ENCODE measurements at regions not wholly inside any gene's neighbourhood (a gene's known extent, or its start where the extent isn't known, plus 50 kb on each side); places are given as distances from the start of the nearest gene placed in this dataset.

DNA sequence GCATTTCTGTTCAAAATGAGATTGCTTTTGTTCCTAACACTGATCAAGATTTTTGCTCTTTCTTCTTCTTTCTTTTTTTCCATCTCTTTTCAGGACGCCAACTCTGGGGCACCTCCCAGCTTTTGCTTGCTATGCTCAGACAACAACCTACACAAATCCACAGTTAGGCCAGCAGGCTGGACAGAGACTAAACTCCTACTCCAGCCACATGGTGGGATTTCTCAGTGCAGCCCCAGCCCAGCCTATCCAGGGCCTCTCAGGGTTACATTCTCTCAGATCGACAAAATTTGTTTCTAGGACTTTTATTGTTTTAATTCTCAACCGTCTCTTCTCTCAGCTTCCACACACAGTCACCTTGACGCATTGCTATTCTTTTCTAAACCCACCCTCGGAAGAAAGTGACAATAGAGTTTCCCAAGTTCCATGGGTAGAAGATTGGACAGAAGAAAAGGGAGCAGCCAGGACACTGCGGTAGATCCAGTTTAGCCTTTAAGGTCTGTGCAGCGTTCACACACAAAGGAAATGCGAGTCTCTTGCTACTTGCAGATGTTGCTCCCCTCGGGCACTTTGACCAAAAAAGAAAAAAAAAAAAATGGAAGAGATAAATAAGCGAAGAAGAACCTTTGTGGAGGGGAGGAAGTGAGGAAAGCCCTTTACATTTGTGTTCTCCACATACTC lies 588.6 kb upstream of the GRAMD2B start:
- DNase-seq = no peak

DNA sequence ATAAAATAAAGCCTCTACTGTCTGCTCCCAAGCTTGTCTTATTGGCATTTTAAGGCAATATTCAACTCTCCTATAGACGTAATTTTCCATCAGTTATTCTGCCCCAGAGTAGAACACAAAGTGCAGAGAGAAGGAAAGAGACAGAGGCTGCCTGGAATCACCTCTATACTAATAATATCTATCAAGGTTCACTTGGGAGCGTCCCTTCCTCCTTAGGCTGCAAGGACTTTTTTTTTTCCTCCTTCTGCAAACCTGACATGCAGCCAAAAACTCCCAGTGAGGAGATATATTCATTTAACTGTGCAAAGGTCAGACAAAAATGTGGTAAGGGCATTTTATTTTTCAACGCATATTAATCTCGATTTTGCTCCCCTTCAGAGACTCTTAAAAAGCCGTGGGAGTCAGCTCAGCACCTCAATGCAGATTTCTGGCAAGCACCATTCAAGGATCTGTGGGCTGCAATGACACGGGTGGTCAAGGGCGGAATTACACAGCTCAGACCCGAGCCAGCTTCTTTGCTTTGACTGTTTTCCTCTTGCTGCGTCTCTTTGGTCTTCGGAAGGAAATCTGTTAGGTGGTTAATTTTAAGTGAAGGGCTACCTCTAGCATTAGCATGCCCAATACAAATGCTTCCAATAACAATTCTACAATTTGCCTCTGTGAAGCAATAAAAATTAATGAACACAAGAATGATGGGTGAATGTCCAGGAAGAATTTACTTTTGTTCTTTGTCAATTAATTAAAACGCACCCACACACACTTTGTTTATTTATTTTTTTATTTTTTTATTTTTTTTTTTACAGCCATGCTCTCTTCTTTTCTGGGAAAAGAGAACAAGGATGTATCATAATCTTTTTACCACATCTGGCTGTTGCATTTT lies 587.7 kb upstream of the GRAMD2B start:
- DNase-seq = no peak

DNA sequence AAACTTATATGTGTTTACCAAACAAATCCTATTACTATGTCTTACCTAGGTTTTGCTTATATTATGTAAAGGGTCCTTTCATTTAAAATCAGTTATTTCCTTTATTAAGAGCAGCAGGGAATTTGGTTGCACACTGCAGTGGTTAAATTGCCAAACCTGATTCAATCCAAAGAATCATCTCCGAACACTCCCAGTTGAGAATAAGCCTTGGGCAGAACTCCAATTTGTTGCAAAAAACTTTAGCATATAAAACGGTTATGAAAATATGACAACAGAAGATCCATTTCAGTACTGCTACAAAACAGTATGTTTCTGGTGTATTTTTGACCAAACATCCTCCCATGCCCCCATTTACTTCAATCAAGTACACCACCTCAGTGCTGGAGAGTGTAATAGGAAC lies 587.0 kb upstream of the GRAMD2B start:
- no peak for DNase-seq

- DNase-seq = no peak
Measured at GRCh38 chr5:125837866-125838265, 585.3 kb upstream of the GRAMD2B start.

GRCh38 chr5:125847561-125847960 lies 575.6 kb upstream of the GRAMD2B start:
- DNase-seq = no peak

DNA sequence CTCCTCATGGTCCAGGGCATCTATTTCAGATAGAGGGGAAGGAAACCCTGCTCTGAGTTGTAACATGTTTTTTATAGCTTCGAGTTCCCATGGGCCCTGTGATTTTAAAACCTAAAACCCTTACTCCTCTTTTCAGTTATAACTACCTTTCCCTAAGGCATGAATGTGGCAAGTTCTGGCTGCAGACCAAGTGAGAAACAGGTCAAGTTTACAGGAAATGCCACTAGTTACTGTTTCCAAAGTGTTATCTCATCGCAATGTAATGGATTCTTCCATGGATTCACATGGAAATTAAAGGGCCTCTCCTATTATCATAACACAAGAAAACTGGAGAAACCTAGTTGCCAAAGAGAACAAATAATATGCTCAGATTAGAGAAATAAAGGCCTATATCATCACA lies 574.5 kb upstream of the GRAMD2B start:
- no peak for DNase-seq

DNA sequence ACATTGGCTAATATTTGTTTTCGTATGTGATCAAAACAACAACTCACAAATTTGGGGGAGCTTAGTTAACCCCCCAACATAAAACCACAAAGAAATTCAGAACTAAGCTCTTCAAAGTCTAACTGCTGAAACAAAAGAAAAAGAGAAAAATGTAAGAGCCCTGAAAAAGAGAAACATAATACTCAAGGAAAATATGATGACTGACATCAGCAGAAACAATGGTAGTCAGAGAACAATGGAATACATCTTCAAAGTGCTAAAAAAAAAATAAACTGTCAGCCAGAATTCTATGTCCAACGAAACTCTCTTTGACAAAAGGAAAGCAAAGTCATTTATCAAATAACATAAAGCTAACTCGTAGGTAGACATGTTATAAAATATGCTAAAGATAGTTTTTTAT lies 566.3 kb upstream of the GRAMD2B start:
- DNase-seq = no peak

DNA sequence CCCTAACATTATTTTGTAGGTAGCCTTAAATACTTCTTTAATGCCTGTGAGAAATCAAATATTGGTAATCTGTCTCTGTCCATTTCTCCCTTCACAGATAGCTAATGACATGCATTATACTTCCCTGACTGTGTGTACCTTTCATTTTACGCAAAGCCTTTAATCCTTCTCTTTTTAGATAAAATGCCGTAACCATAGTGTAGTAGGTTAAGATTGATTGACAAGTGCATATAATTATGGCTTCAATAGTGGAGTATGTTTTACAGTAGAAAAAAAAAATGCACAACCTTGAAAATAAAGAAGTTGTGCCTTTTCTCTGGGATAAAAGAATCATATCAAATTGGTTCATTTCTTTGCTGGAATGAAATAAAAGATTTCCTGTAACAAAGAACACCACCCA lies 559.6 kb upstream of the GRAMD2B start:
- DNase-seq = no peak

GRCh38 chr5:125865166-125865815 lies 557.9 kb upstream of the GRAMD2B start:
- no peak for DNase-seq

- no peak for DNase-seq
Measured at GRCh38 chr5:125868036-125868435, 555.2 kb upstream of the GRAMD2B start.

DNA sequence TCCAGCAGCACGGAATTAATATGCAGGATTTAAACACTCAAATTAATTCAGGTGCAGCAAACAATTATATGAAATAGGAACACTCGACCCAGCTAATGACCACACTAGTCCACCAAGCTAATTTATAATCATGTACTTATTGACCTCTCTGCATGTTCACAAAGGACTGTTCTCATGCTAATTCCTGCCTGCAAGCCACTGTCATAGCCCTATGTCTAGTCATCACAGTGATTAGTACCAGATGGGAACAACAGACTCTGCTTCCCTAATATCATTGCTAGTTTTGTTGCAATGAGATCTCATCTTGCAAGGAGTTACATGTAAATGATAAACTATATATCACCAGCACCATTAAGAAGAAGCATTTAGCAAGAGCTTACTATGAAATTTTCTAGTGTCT lies 553.0 kb upstream of the GRAMD2B start:
- no peak for DNase-seq

- DNase-seq = no peak
Measured at GRCh38 chr5:125874057-125874456, 549.2 kb upstream of the GRAMD2B start.

GRCh38 chr5:125874717-125875116 lies 548.5 kb upstream of the GRAMD2B start:
- no peak for DNase-seq

DNA sequence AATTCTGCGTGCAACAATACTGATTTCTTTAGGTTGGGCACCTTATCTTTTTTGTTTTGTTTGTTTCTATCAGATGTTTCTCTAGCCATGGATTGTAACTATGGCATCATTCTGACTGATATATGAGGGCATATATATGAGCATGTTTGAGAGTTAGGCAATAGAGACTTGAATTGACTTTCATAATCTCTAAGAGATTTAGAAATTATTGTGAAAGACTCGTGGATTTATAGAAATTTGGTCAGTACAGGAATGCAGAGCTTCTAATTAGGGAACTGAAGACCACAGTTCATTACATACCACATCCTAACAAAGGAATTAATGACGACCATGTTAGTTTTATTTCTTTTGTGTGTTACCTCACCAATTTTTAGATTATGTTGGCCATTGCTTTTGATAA lies 546.0 kb upstream of the GRAMD2B start:
- DNase-seq = no peak

GRCh38 chr5:125882061-125882460 lies 541.1 kb upstream of the GRAMD2B start:
- no peak for DNase-seq

DNA sequence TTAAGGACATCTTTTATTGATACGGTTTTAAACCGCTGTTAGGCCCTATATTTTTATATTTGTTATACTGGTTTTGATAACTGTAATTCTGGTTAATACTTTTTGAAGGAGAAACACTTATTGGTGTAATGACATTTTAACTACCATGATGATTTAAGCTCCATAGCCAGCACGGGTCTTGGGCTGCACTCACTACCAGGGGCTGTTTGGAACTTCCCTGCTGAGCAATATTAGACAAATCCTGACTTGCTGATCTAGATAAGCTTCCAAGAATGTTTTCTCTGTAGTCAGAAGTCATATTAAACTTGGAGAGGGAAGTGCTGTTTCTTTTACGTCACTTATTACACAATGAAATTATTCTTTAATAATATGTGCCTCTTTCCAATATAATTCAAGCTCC lies 540.0 kb upstream of the GRAMD2B start:
- no peak for DNase-seq

DNA sequence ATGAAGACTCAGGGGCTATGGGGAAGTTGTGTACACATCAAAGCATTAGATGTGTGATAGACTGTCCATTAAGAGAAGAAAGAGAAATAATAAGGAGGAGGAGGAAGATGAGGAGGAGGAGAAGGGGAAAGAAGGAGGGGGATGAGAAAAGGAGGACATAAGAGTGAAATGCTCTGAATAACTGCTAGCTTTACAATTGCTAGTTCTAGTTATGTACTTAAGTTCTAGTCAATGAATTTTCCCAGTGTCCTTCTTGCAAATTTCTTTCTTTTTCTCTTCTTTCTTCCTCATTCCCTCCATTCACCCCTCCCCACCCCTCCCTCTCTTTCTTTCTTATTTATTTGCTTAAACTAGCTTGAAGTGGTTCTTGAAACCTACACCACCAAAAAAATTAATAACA lies 534.9 kb upstream of the GRAMD2B start:
- DNase-seq = no peak

- no peak for DNase-seq
Measured at GRCh38 chr5:125890511-125890931, 532.7 kb upstream of the GRAMD2B start.

DNA sequence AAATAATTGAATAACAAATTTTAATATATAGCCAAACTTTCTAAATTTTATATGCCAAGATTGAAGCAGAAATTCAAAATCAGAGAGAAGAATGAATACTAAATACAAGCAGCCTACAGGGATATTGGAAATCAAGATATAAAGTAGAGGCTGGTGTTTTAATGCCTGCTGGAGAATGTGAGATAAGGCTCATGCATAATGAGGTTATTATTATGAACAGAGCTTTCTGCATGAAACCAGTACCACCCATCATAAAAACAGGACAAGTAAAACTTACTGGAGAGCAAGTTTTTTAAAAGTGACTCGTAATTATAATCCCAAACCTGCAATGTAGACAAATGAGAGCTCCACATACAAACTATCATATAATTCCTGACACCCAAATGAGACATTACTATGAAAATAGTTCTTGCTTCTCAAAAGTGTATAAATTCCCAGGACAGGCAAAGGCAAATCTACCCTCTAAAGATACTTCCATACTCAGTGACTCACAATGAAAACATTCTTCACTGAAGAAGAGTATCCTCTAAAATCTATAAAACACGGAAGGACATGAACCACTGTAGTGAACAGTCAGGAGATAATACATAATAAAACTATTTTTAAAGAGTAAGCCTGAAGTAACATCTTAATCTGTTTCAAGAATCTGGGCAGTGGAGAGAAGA lies 532.0 kb upstream of the GRAMD2B start:
- DNase-seq = no peak

GRCh38 chr5:125894383-125894782 lies 528.8 kb upstream of the GRAMD2B start:
- DNase-seq = no peak

DNA sequence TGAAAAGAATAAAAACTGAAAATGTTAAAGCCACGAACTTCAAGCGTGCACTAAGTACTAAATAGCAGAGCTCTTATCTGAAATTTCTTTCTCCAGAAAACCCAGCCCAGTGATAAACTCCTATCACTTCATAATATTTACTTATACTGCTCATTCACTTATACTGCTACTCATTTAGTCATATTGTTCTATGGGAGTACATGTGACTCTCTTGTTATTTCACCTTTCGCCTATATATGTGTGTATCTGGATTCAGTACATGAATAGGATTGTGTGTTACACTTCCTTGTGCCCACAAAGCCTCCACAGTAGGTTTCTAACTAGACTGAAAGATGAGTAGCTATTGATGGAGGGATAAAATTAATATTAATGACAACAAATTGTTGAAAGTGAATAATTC lies 526.8 kb upstream of the GRAMD2B start:
- DNase-seq = no peak

- no peak for DNase-seq
Measured at GRCh38 chr5:125897089-125897488, 526.1 kb upstream of the GRAMD2B start.

GRCh38 chr5:125898851-125899405 lies 524.3 kb upstream of the GRAMD2B start:
- DNase-seq = no peak

Data from activated CD4-positive, CD25-positive, alpha-beta regulatory T cell (primary cell).